HUDEP-2 (cell line): ENCODE measurements at regions not wholly inside any gene's neighbourhood (a gene's known extent, or its start where the extent isn't known, plus 50 kb on each side); places are given as distances from the start of the nearest gene placed in this dataset.

Experiments used
- DNase-seq, 76 experiments: peaks; one replicate each; lab custom pipeline; 2025; ENCODE audit not compliant: unreplicated experiment in 76 of 76; lab: John Stamatoyannopoulos, UW

DNA sequence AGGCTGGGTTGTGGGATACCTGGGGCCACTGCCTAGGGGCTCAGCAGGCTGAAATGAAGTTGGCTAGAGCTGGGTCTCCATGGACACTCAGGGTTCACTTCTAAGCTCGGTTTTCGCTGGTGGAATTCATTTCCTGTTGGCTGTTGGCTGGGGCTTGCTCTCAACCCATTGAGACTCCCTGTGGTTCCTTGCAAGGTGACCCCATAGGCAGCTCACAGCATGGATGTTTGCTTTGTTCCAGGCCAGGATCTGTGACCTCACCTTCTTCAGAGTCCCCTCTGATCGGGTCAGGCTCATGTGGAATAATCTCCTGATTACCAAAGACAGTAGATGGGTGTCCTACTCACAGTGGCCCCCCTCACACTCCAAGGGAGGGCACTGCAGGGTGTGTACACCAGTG, 229.3 kb downstream of the QKI start:
- DNase-seq, result no peak

DNA sequence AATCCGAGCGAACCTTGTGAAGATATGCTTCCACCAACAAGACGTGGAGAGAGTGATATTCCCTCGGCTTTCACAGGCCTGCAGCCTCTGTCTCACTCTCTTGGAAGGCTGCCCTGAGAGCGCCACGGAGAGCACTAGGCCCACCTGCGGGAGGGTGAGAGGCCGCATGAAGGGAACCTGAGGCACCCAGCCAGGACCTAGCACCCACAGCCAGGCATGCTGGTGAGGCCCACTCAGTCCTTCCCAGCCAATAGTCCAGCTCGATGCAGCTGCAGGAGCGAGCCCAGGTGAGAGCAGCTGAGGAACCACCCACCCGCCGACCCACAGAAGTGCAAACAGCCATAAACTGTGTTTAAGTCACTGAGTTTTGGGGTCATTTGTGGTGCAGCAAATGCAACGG, 227.2 kb downstream of the QKI start:
- no peak for DNase-seq

DNA sequence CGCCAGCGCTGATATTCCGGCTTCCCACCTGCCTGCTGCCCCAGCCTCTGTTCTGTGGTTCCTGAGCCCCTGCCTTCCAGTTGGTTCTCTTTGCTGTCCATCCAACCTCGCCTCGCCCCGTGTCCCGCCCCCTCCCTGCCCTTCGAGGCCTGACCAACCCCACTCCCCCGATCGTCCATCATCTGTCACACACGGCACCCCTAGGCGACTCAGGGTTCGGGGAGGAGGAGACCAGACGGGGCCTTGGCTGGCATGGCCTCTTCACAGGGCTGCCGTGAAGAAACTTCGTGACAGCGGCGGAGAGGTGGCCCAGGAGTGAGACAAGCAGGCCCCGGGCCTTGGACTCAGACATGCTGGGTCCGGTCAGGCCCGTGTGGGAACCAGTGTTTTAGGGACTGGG, 226.1 kb downstream of the QKI start:
- no peak for DNase-seq

DNA sequence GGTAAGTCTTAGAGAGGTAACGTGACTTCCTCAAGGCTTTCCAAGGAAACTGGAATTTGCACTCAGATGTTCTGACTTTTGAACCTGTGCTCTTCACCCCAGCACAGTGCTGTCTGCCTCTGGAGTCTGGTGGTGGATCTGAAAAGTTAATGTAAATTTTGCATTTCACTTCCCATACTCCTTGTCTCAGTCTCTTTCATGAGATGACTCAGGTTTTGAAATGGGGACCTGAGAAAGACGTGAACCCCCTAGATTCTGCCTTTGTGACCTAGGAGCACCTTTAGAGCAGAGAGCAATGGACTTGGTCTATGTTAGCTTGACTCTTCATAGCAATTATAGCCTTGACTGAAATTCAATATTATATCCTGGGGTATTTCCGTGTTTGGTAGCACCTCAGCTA, 223.0 kb downstream of the QKI start:
- DNase-seq, result no peak

DNA sequence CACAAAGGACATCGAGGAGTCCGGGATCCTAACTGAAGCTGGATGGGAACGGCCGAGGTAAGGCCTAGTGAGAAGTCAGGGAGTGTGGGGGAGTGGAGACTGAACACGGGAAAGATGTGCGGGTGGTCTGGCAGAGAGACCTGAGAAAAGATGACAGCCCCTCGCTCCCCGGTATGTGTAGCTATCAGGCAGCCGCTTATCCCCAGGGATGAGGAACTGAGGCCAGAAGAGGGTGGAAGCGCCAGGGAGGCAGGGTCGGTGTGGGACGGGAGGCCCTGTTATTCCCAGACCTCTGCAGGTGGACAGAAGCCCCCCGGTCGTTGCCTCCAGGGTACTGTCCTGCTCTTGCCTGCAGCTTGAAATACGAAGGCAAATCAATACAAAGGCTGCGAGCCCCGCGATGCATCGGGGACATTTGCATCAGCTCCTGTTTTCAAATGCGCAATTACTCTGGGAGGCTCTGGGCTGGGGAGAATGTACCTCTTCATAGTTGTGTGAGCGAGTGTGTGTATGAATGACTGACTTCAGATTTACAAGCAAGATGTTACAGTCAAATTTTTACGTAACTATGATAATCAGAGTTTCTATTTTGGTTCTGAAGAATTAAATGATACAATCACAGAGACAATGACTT, 221.3 kb downstream of the QKI start:
- DNase-seq, result no peak

DNA sequence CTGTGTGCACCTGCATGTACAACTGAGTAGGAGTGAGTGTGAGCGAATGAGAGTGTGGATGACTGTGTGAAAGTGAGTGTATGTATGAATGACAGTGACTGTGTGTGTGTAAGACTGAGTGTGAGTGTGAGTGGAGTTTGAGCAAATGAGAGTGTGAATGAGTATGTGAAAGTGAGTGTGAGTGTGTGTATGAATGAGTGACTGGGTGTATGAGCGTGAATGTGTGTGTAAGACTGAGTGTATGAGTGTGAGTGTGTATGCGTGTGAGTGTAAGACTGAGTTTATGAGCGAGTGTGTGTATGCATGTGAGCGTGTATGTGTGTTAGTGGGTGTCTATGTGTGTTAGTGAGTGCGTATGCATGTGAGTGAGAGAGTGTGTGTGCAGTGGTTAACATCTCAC, 220.8 kb downstream of the QKI start:
- DNase-seq, result no peak

DNA sequence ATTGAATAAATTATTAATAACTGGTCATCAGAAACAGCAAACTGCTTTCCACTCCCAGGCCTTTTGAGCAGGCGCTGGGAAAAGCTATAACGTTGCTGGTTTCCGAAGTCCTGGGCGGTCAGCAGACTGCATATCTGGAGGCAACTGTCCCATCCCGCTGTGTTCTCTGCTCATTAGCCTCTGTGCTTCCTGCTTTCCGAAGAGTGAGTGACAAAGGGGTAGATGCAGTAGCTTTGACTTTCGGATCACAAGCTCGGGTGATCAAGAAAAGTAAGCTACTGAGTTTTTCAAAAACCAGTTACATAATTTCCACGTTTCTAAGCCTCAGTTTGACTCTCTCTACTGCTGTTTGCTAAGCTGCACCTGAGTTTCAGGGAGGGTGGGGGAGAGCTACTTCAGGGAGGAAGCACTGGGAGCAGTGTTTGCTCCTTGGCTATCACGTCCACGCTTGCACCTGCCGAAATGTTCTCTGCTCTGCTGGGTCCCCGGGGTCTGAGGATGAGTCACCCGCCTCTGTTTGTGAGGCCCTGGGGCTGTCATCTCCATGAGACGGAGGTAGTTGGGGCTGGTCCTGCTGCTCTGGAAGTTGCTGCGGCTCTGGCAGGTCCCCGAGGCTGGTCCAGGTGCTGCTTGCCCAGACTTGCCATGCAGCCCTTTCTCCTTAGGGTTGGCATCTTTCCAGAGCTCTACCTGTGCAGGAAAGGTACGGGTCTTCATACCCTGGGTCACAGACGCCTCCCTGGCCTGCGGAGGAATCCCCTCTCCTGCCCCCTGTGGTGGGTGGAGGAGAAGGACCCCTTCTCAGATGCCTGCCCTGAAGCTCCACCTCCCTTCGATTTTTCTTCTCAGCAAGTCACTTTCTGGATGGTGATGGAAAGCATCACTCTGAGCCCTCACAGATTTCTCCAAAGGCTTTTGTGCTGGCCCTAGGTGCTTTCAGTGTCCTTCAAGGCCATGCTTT, 220.0 kb downstream of the QKI start:
- no peak for DNase-seq

- DNase-seq, result no peak
Measured at GRCh38 chr6:163630991-163631390, 216.5 kb downstream of the QKI start.

DNA sequence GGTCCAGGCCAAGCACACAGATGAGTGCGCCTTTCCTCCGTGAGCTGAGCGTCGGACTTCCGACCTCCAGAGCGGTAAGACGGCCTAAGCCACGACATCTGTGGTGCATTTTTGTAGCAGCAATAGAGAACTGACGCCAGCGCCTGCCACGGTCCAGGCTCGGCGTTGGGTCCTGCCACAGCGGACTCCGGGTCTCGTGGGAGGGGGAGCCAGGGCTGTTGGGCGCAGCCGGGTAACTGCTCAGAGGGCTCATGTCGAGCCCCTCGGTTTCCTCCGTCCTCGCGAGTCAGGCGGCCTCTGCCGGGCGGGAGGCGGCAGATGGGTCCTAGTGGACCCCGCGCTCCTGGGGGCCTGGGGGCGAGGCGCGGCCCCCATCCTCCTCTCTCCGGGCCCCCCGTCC, 216.1 kb downstream of the QKI start:
- no peak for DNase-seq

GRCh38 chr6:163630096-163630495, 215.6 kb downstream of the QKI start:
- no peak for DNase-seq
